ENCODE measurements at regions not wholly inside any gene's neighbourhood (a gene's known extent, or its start where the extent isn't known, plus 50 kb on each side); places are given as distances from the start of the nearest gene placed in this dataset.
"Not testable (repeated sequence)": the region's sequence is repeated elsewhere in the genome, so short reads cannot be mapped to it uniquely, and the experiment has no call there.

- Histone ChIP-seq H3K4me3 (replicated peaks in 1 of 3; ENCODE audit: insufficient read depth in 1 of 3, low read depth in 2 of 3, low read length in 3 of 3) (no peak overlapping the region), H3K4me2 (ENCODE audit: low read depth, low read length) (no peak overlapping the region), H3K4me1 (ENCODE audit: insufficient read depth, low read length) (no peaks in the 10 kb centered on the region), H3K79me2 (ENCODE audit: insufficient read depth, low read length) (no peaks in the 10 kb centered on the region), H4K20me1 (ENCODE audit: insufficient read depth, low read length) (no peaks in the 10 kb centered on the region), H3K27ac (ENCODE audit: extremely low read length, insufficient read depth, low read length) (no peak overlapping the region), H3K9ac (ENCODE audit: insufficient read depth, low read depth, low read length) (no peak overlapping the region), H3K9me3 (ENCODE audit: low read length) (peaks cover 20% of the 10 kb centered on the region), H2AFZ (ENCODE audit: low read length) (no peak overlapping the region), H3K27me3 (ENCODE audit: control insufficient read depth in 1 of 2, insufficient read depth in 2 of 2, low read length in 2 of 2) (no peaks in the 10 kb centered on the region), H3K36me3 (replicated peaks in 1 of 2; ENCODE audit: control insufficient read depth in 1 of 2, insufficient read depth in 2 of 2, low read length in 2 of 2) (no peaks in the 10 kb centered on the region)
- WGBS (ENCODE audit: low lambda C conversion rate), result 0% methylated on average over 2 of the region's 2 CpGs
- ChIA-PET CTCF (ENCODE audit: low intra/inter-chr PET ratio, low total read pairs) (no interaction called here), POLR2A (no interaction called here)
- no peak for FAIRE-seq
- intact Hi-C loops (cut with micrococcal nuclease; ENCODE audit: unreplicated experiment), result no loop called here
- no peak for DNase-seq (ENCODE audit: low spot score)
- ATAC-seq, result no peak
- TF ChIP-seq MAFF (IDR thresholded peaks at IDR 0.05; ENCODE audit: low read depth, low read length) (peak; percentile 53), CREB1 (IDR thresholded peaks at IDR 0.05) (peak; percentile 83), CREB1 (CRISPR knock-in tag; IDR thresholded peaks at IDR 0.05) (no peak), ZNF75D (CRISPR knock-in tag; IDR thresholded peaks at IDR 0.05; ENCODE audit: borderline replicate concordance) (no peak), MAFK (conservative IDR thresholded peaks at IDR 0.05 in 1 of 2, IDR thresholded peaks at IDR 0.05 in 1 of 2; ENCODE audit: low read length in 2 of 2) (peak in 1 of 2 experiments; percentile 63; a peak in 3 of 4 replicates), ZBTB33 (CRISPR knock-in tag; IDR thresholded peaks at IDR 0.05) (no peak)
- no TSS peak for BruUV-seq (replicated peaks)
- in situ Hi-C loops (cut with HindIII; ENCODE audit: extremely low pct_ligation_motif_present, low pct_unique_long_range_greater_than_20kb), result no loop called here
Observed at GRCh38 chr11:39628311-39628710, 1831.1 kb downstream of the LRRC4C start.

GRCh38 chr11:39620309-39620708 is 1839.1 kb downstream of the LRRC4C start:
- DNase-seq (ENCODE audit: low spot score); H3K36me3 ChIP-seq (replicated peaks in 1 of 2; ENCODE audit: control insufficient read depth in 1 of 2, insufficient read depth in 2 of 2, low read length in 2 of 2); H3K79me2 ChIP-seq (ENCODE audit: insufficient read depth, low read length); H2AFZ ChIP-seq (ENCODE audit: low read length); BruUV-seq (replicated peaks); ATAC-seq; intact Hi-C loops (cut with micrococcal nuclease; ENCODE audit: unreplicated experiment); H3K4me1 ChIP-seq (ENCODE audit: insufficient read depth, low read length); H3K27ac ChIP-seq (ENCODE audit: extremely low read length, insufficient read depth, low read length); H3K4me2 ChIP-seq (ENCODE audit: low read depth, low read length); H3K27me3 ChIP-seq (ENCODE audit: control insufficient read depth in 1 of 2, insufficient read depth in 2 of 2, low read length in 2 of 2); H4K20me1 ChIP-seq (ENCODE audit: insufficient read depth, low read length); in situ Hi-C loops (cut with HindIII; ENCODE audit: extremely low pct_ligation_motif_present, low pct_unique_long_range_greater_than_20kb); FAIRE-seq; H3K4me3 ChIP-seq (replicated peaks in 1 of 3; ENCODE audit: insufficient read depth in 1 of 3, low read depth in 2 of 3, low read length in 3 of 3); POLR2A ChIA-PET; CTCF ChIA-PET (ENCODE audit: low intra/inter-chr PET ratio, low total read pairs); H3K9ac ChIP-seq (ENCODE audit: insufficient read depth, low read depth, low read length): not testable (repeated sequence)
- WGBS (ENCODE audit: low lambda C conversion rate), result 0% methylated on average over 3 of the region's 3 CpGs
- peaks cover 39% of the 10 kb centered on the region for H3K9me3 ChIP-seq (ENCODE audit: low read length)
